ENCODE measurements at regions not wholly inside any gene's neighbourhood (a gene's known extent, or its start where the extent isn't known, plus 50 kb on each side); places are given as distances from the start of the nearest gene placed in this dataset.
"Not testable (repeated sequence)": the region's sequence is repeated elsewhere in the genome, so short reads cannot be mapped to it uniquely, and the experiment has no call there.

GRCh38 chr3:87702600-87702999, 356.2 kb downstream of the CGGBP1 start:
- no peak for TF ChIP-seq ZFX (IDR thresholded peaks at IDR 0.05; ENCODE audit: borderline replicate concordance)
- no peak for TF ChIP-seq CTCF (IDR thresholded peaks at IDR 0.05)
- no peak overlapping the region for H3K27ac ChIP-seq

- no peak for TF ChIP-seq ZFX (IDR thresholded peaks at IDR 0.05; ENCODE audit: borderline replicate concordance)
- no peak for TF ChIP-seq CTCF (IDR thresholded peaks at IDR 0.05)
- H3K27ac ChIP-seq, result peak overlapping the region; percentile 42
These were observed 362.4 kb downstream of the CGGBP1 start for GRCh38 chr3:87696124-87697013.

GRCh38 chr3:87694678-87695077, 364.1 kb downstream of the CGGBP1 start:
- no peak for TF ChIP-seq CTCF (IDR thresholded peaks at IDR 0.05)
- no peak for TF ChIP-seq ZFX (IDR thresholded peaks at IDR 0.05; ENCODE audit: borderline replicate concordance)
- H3K27ac ChIP-seq, result peak overlapping the region; percentile 42

GRCh38 chr3:87691109-87691508, 367.7 kb downstream of the CGGBP1 start:
- no peak overlapping the region for H3K27ac ChIP-seq
- TF ChIP-seq ZFX (IDR thresholded peaks at IDR 0.05; ENCODE audit: borderline replicate concordance) (no peak), CTCF (IDR thresholded peaks at IDR 0.05) (no peak)

GRCh38 chr3:87678984-87679660, 379.7 kb downstream of the CGGBP1 start:
- H3K27ac ChIP-seq, result not testable (repeated sequence)

- TF ChIP-seq CTCF (IDR thresholded peaks at IDR 0.05), result no peak
- no peak for TF ChIP-seq ZFX (IDR thresholded peaks at IDR 0.05; ENCODE audit: borderline replicate concordance)
- no peak overlapping the region for H3K27ac ChIP-seq
These were observed 384.2 kb downstream of the CGGBP1 start for GRCh38 chr3:87674397-87675161.

- no peak overlapping the region for H3K27ac ChIP-seq
- TF ChIP-seq ZFX (IDR thresholded peaks at IDR 0.05; ENCODE audit: borderline replicate concordance) (no peak), CTCF (IDR thresholded peaks at IDR 0.05) (no peak)
These were observed 385.7 kb downstream of the CGGBP1 start for GRCh38 chr3:87673132-87673531.
